ENCODE measurements at regions not wholly inside any gene's neighbourhood (a gene's known extent, or its start where the extent isn't known, plus 50 kb on each side); places are given as distances from the start of the nearest gene placed in this dataset.

DNA sequence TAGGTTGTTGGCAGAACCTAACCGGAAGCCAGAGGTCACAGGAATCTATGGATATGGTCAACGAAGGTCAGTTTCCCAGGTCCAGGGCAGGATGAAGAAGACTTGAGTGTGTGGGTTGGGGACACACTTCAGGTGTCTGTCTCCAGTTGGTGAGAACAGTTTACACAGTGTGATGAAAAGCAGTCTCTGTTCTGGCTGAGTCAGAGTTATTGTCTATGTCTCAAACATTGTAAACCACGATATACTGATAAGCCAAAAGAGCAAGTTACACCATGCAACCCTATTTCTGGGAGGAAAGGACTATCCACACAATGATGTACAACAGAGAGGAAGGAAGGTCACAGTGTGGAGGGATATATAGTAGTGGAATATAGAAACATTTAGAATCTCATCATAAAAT lies 187.1 kb upstream of the C1QTNF7 start:
- no peak overlapping the region for H3K9ac ChIP-seq (ENCODE audit: low read length)
- H3K79me2 ChIP-seq (replicated peaks; ENCODE audit: insufficient read depth, low read length): no peaks in the 10 kb centered on the region
- H3K36me3 ChIP-seq (ENCODE audit: insufficient read depth, low read length): no peaks in the 10 kb centered on the region
- no peak overlapping the region for H2AFZ ChIP-seq (ENCODE audit: low read depth, low read length)
- no peak overlapping the region for H3K27ac ChIP-seq (ENCODE audit: low read length)
- no peaks in the 10 kb centered on the region for H3F3A ChIP-seq (ENCODE audit: insufficient read depth, low read length, poor library complexity, severe bottlenecking)
- H3K4me2 ChIP-seq (ENCODE audit: low read length): no peak overlapping the region
- no peak for TF ChIP-seq EZH2 (IDR thresholded peaks at IDR 0.05; ENCODE audit: borderline replicate concordance, insufficient read depth, low read length, poor library complexity, severe bottlenecking)
- TF ChIP-seq EP300 (conservative IDR thresholded peaks at IDR 0.05; ENCODE audit: poor library complexity, severe bottlenecking): no peak
- TF ChIP-seq, protein P1, sequence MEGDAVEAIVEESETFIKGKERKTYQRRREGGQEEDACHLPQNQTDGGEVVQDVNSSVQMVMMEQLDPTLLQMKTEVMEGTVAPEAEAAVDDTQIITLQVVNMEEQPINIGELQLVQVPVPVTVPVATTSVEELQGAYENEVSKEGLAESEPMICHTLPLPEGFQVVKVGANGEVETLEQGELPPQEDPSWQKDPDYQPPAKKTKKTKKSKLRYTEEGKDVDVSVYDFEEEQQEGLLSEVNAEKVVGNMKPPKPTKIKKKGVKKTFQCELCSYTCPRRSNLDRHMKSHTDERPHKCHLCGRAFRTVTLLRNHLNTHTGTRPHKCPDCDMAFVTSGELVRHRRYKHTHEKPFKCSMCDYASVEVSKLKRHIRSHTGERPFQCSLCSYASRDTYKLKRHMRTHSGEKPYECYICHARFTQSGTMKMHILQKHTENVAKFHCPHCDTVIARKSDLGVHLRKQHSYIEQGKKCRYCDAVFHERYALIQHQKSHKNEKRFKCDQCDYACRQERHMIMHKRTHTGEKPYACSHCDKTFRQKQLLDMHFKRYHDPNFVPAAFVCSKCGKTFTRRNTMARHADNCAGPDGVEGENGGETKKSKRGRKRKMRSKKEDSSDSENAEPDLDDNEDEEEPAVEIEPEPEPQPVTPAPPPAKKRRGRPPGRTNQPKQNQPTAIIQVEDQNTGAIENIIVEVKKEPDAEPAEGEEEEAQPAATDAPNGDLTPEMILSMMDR (IDR thresholded peaks at IDR 0.05; ENCODE audit: poor library complexity, severe bottlenecking): no peak
- TF ChIP-seq TAF1 (IDR thresholded peaks at IDR 0.05; ENCODE audit: low read depth): no peak
- TF ChIP-seq MXI1 (conservative IDR thresholded peaks at IDR 0.05; ENCODE audit: poor library complexity, severe bottlenecking): no peak
- no peak for TF ChIP-seq RAD21 (conservative IDR thresholded peaks at IDR 0.05)
- no peak for TF ChIP-seq POLR2AphosphoS5 (IDR thresholded peaks at IDR 0.05)
- no peak for TF ChIP-seq SMC3 (conservative IDR thresholded peaks at IDR 0.05; ENCODE audit: poor library complexity)
- TF ChIP-seq, protein P2, sequence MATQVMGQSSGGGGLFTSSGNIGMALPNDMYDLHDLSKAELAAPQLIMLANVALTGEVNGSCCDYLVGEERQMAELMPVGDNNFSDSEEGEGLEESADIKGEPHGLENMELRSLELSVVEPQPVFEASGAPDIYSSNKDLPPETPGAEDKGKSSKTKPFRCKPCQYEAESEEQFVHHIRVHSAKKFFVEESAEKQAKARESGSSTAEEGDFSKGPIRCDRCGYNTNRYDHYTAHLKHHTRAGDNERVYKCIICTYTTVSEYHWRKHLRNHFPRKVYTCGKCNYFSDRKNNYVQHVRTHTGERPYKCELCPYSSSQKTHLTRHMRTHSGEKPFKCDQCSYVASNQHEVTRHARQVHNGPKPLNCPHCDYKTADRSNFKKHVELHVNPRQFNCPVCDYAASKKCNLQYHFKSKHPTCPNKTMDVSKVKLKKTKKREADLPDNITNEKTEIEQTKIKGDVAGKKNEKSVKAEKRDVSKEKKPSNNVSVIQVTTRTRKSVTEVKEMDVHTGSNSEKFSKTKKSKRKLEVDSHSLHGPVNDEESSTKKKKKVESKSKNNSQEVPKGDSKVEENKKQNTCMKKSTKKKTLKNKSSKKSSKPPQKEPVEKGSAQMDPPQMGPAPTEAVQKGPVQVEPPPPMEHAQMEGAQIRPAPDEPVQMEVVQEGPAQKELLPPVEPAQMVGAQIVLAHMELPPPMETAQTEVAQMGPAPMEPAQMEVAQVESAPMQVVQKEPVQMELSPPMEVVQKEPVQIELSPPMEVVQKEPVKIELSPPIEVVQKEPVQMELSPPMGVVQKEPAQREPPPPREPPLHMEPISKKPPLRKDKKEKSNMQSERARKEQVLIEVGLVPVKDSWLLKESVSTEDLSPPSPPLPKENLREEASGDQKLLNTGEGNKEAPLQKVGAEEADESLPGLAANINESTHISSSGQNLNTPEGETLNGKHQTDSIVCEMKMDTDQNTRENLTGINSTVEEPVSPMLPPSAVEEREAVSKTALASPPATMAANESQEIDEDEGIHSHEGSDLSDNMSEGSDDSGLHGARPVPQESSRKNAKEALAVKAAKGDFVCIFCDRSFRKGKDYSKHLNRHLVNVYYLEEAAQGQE (IDR thresholded peaks at IDR 0.05; ENCODE audit: borderline replicate concordance): no peak
- no peaks in the 10 kb centered on the region for H3K9me2 ChIP-seq (ENCODE audit: insufficient read depth, low read length)
- no peaks in the 10 kb centered on the region for H4K20me1 ChIP-seq (ENCODE audit: insufficient read depth)
- no peaks in the 10 kb centered on the region for H3K9me3 ChIP-seq (ENCODE audit: low read length)
- no peaks in the 10 kb centered on the region for H3K27me3 ChIP-seq (ENCODE audit: insufficient read depth, low read depth, low read length)
- H3K4me3 ChIP-seq (ENCODE audit: low read length): no peak overlapping the region

- H3K4me2 ChIP-seq (ENCODE audit: low read length): no peak overlapping the region
- no peaks in the 10 kb centered on the region for H3K36me3 ChIP-seq (ENCODE audit: insufficient read depth, low read length)
- TF ChIP-seq POLR2AphosphoS5 (IDR thresholded peaks at IDR 0.05) (no peak), TAF1 (IDR thresholded peaks at IDR 0.05; ENCODE audit: low read depth) (no peak), RAD21 (conservative IDR thresholded peaks at IDR 0.05) (no peak), SMC3 (conservative IDR thresholded peaks at IDR 0.05; ENCODE audit: poor library complexity) (no peak), EZH2 (IDR thresholded peaks at IDR 0.05; ENCODE audit: borderline replicate concordance, insufficient read depth, low read length, poor library complexity, severe bottlenecking) (no peak), EP300 (conservative IDR thresholded peaks at IDR 0.05; ENCODE audit: poor library complexity, severe bottlenecking) (no peak), MXI1 (conservative IDR thresholded peaks at IDR 0.05; ENCODE audit: poor library complexity, severe bottlenecking) (no peak)
- TF ChIP-seq, protein P1 (IDR thresholded peaks at IDR 0.05; ENCODE audit: poor library complexity, severe bottlenecking): no peak
- TF ChIP-seq, protein P2 (IDR thresholded peaks at IDR 0.05; ENCODE audit: borderline replicate concordance): no peak
- no peaks in the 10 kb centered on the region for H3K27me3 ChIP-seq (ENCODE audit: insufficient read depth, low read depth, low read length)
- no peaks in the 10 kb centered on the region for H3K79me2 ChIP-seq (replicated peaks; ENCODE audit: insufficient read depth, low read length)
- H3K9ac ChIP-seq (ENCODE audit: low read length): no peak overlapping the region
- no peak overlapping the region for H3K4me3 ChIP-seq (ENCODE audit: low read length)
- H3K9me3 ChIP-seq (ENCODE audit: low read length): no peaks in the 10 kb centered on the region
- H4K20me1 ChIP-seq (ENCODE audit: insufficient read depth): no peaks in the 10 kb centered on the region
- H3F3A ChIP-seq (ENCODE audit: insufficient read depth, low read length, poor library complexity, severe bottlenecking): no peaks in the 10 kb centered on the region
- H3K9me2 ChIP-seq (ENCODE audit: insufficient read depth, low read length): no peaks in the 10 kb centered on the region
- H2AFZ ChIP-seq (ENCODE audit: low read depth, low read length): no peak overlapping the region
- no peak overlapping the region for H3K27ac ChIP-seq (ENCODE audit: low read length)
These were observed 185.8 kb upstream of the C1QTNF7 start for GRCh38 chr4:15242021-15242420.

Measured in neural cell (in vitro differentiated cells).